ENCODE measurements at regions not wholly inside any gene's neighbourhood (a gene's known extent, or its start where the extent isn't known, plus 50 kb on each side); places are given as distances from the start of the nearest gene placed in this dataset.
"Not testable (repeated sequence)": the region's sequence is repeated elsewhere in the genome, so short reads cannot be mapped to it uniquely, and the experiment has no call there.

GRCh38 chr6:154625721-154626120, 107.5 kb upstream of the SCAF8 start:
- Histone ChIP-seq H3K27me3 (no peaks in the 10 kb centered on the region), H3K27ac (no peak overlapping the region), H3K9me3 (no peaks in the 10 kb centered on the region), H3K4me1 (peaks cover 0 to 6% of the 10 kb centered on the region in 2 donors), H3K36me3 (no peaks in the 10 kb centered on the region), H3K4me3 (no peak overlapping the region)
- DNase-seq (ENCODE audit: low spot score in 2 of 2) = no peak
- no peak for TF ChIP-seq POLR2AphosphoS5 (IDR thresholded peaks at IDR 0.05)
- no peak for TF ChIP-seq POLR2A (IDR thresholded peaks at IDR 0.05)
- TF ChIP-seq CTCF (IDR thresholded peaks at IDR 0.05) = no peak
- intact Hi-C loops (cut with DNase I; ENCODE audit: low total_unique reads) = no loop called here

GRCh38 chr6:154629127-154629526, 104.1 kb upstream of the SCAF8 start:
- TF ChIP-seq CTCF (IDR thresholded peaks at IDR 0.05) (no peak), POLR2AphosphoS5 (IDR thresholded peaks at IDR 0.05) (no peak), POLR2A (IDR thresholded peaks at IDR 0.05) (no peak)
- no peaks in the 10 kb centered on the region for H3K4me1 ChIP-seq
- no peak overlapping the region for H3K27ac ChIP-seq
- intact Hi-C loops (cut with DNase I; ENCODE audit: low total_unique reads) = no loop called here
- H3K9me3 ChIP-seq = peaks cover 0 to 2% of the 10 kb centered on the region in 2 donors
- H3K36me3 ChIP-seq = no peaks in the 10 kb centered on the region
- H3K4me3 ChIP-seq = no peak overlapping the region
- no peaks in the 10 kb centered on the region for H3K27me3 ChIP-seq
- no peak for DNase-seq (ENCODE audit: low spot score in 2 of 2)

- Histone ChIP-seq H3K36me3 (no peaks in the 10 kb centered on the region), H3K4me3 (no peak overlapping the region), H3K4me1 (no peaks in the 10 kb centered on the region), H3K27me3 (no peaks in the 10 kb centered on the region), H3K27ac (no peak overlapping the region), H3K9me3 (peaks cover 0 to 2% of the 10 kb centered on the region in 2 donors)
- intact Hi-C loops (cut with DNase I; ENCODE audit: low total_unique reads) = no loop called here
- DNase-seq (ENCODE audit: low spot score in 2 of 2) = no peak
- no peak for TF ChIP-seq POLR2A (IDR thresholded peaks at IDR 0.05)
- no peak for TF ChIP-seq CTCF (IDR thresholded peaks at IDR 0.05)
These were observed 101.1 kb upstream of the SCAF8 start for GRCh38 chr6:154632119-154632518.

- intact Hi-C loops (cut with DNase I; ENCODE audit: low total_unique reads) = no loop called here
- Histone ChIP-seq H3K9me3 (peaks cover 0 to 2% of the 10 kb centered on the region in 2 donors), H3K27me3 (no peaks in the 10 kb centered on the region), H3K27ac (no peak overlapping the region), H3K36me3 (no peaks in the 10 kb centered on the region), H3K4me1 (no peaks in the 10 kb centered on the region), H3K4me3 (no peak overlapping the region)
- TF ChIP-seq CTCF (IDR thresholded peaks at IDR 0.05) = no peak
- no peak for TF ChIP-seq POLR2A (IDR thresholded peaks at IDR 0.05)
- TF ChIP-seq POLR2AphosphoS5 (IDR thresholded peaks at IDR 0.05) = no peak
- no peak for DNase-seq (ENCODE audit: low spot score in 2 of 2)
These were observed 95.8 kb upstream of the SCAF8 start for GRCh38 chr6:154637392-154637791.

GRCh38 chr6:154638369-154638768, 94.8 kb upstream of the SCAF8 start:
- no peaks in the 10 kb centered on the region for H3K36me3 ChIP-seq
- no peak for TF ChIP-seq CTCF (IDR thresholded peaks at IDR 0.05)
- TF ChIP-seq POLR2A (IDR thresholded peaks at IDR 0.05) = no peak
- no peak for TF ChIP-seq POLR2AphosphoS5 (IDR thresholded peaks at IDR 0.05)
- no peak overlapping the region for H3K4me3 ChIP-seq
- H3K4me1 ChIP-seq = no peaks in the 10 kb centered on the region
- intact Hi-C loops (cut with DNase I; ENCODE audit: low total_unique reads) = no loop called here
- peaks cover 0 to under 1% of the 10 kb centered on the region in 2 donors for H3K9me3 ChIP-seq
- DNase-seq (ENCODE audit: low spot score in 2 of 2) = no peak
- no peak overlapping the region for H3K27ac ChIP-seq
- no peaks in the 10 kb centered on the region for H3K27me3 ChIP-seq

- H3K4me3 ChIP-seq; H3K27ac ChIP-seq; H3K4me1 ChIP-seq; DNase-seq (ENCODE audit: low spot score in 2 of 2); H3K36me3 ChIP-seq; H3K27me3 ChIP-seq; H3K9me3 ChIP-seq; intact Hi-C loops (cut with DNase I; ENCODE audit: low total_unique reads): not testable (repeated sequence)
These were observed 94.0 kb upstream of the SCAF8 start for GRCh38 chr6:154639196-154639595.

All from breast epithelium (tissue), 4 donors.